SK-N-SH treated with all-trans-retinoic acid at 6 μM for 48 hours (cell line): ENCODE measurements at regions not wholly inside any gene's neighbourhood (a gene's known extent, or its start where the extent isn't known, plus 50 kb on each side); places are given as distances from the start of the nearest gene placed in this dataset.

Source experiments
- ATAC-seq: fragments of 200-7000 bp; cut with Tn5 transposase; 3 replicates; pipeline ENCODE4 v1.9.1; 2020; ENCODE audit warnings: mild to moderate bottlenecking, moderate library complexity
- ARNTL ChIP-seq: fragments of 450-650 bp; formaldehyde crosslinking; IDR thresholded peaks from 2 replicates; pipeline ENCODE4 v1.5.0; 2020; ENCODE audit warnings: low read depth, mild to moderate bottlenecking, moderate library complexity, borderline replicate concordance
- BACH2 ChIP-seq: fragments of 250-450 bp; sonication (Bioruptor Pico); IDR thresholded peaks from 2 replicates; pipeline ENCODE4 v1.9.0; 2021; ENCODE audit warnings: mild to moderate bottlenecking, borderline replicate concordance
- CSDC2 ChIP-seq: fragments of 250-450 bp; sonication (Bioruptor Pico); IDR thresholded peaks from 2 replicates; pipeline ENCODE4 v1.5.0; 2020; ENCODE audit warnings: mild to moderate bottlenecking, moderate library complexity
- GLIS3 ChIP-seq: fragments of 250-450 bp; sonication (Bioruptor Pico); IDR thresholded peaks from 2 replicates; pipeline ENCODE4 v1.5.0; 2020; ENCODE audit warnings: mild to moderate bottlenecking, moderate library complexity
- ISL1 ChIP-seq: fragments of 250-450 bp; sonication (Bioruptor Pico); IDR thresholded peaks from 2 replicates; pipeline ENCODE4 v2.1.2; 2022; ENCODE audit warnings: mild to moderate bottlenecking, moderate library complexity
- PATZ1 ChIP-seq: fragments of 250-450 bp; sonication (Bioruptor Pico); IDR thresholded peaks from 2 replicates; pipeline ENCODE4 v1.8.0; 2020; ENCODE audit warnings: mild to moderate bottlenecking, moderate library complexity, borderline replicate concordance
- RARB ChIP-seq: fragments of 250-450 bp; sonication (Bioruptor Pico); IDR thresholded peaks from 2 replicates; pipeline ENCODE4 v1.8.0; 2021; ENCODE audit warnings: mild to moderate bottlenecking, moderate library complexity
- SNAI2 ChIP-seq: fragments of 250-450 bp; sonication (Bioruptor Pico); IDR thresholded peaks from 2 replicates; pipeline ENCODE4 v1.5.0; 2020; ENCODE audit warnings: mild to moderate bottlenecking, moderate library complexity
- TCF4 ChIP-seq: fragments of 250-450 bp; sonication (Bioruptor Pico); IDR thresholded peaks from 2 replicates; pipeline ENCODE4 v1.8.0; 2021; ENCODE audit warnings: mild to moderate bottlenecking, moderate library complexity, borderline replicate concordance
- TOX ChIP-seq: fragments of 250-450 bp; sonication (Bioruptor Pico); IDR thresholded peaks from 2 replicates; pipeline ENCODE4 v1.8.0; 2021; ENCODE audit warnings: mild to moderate bottlenecking, moderate library complexity, borderline replicate concordance
- ZFP3 ChIP-seq: fragments of 250-450 bp; sonication (Bioruptor Pico); IDR thresholded peaks from 2 replicates; pipeline ENCODE4 v1.5.0; 2020; ENCODE audit warnings: mild to moderate bottlenecking, moderate library complexity
- ZFP30 ChIP-seq: fragments of 450-650 bp; formaldehyde crosslinking; IDR thresholded peaks from 2 replicates; pipeline ENCODE4 v1.5.0; 2022; ENCODE audit warnings: mild to moderate bottlenecking, moderate library complexity
- ZNF565 ChIP-seq: fragments of 450-650 bp; formaldehyde crosslinking; conservative IDR thresholded peaks from 2 replicates; pipeline ENCODE4 v1.5.0; 2020; ENCODE audit warnings: low read depth, mild to moderate bottlenecking, moderate library complexity
- ZNF70 ChIP-seq: fragments of 450-650 bp; formaldehyde crosslinking; IDR thresholded peaks from 2 replicates; pipeline ENCODE4 v1.5.0; 2020; ENCODE audit warnings: mild to moderate bottlenecking, moderate library complexity
- ZNF8 ChIP-seq: fragments of 450-650 bp; formaldehyde crosslinking; IDR thresholded peaks from 2 replicates; pipeline ENCODE4 v1.5.0; 2020; ENCODE audit warnings: mild to moderate bottlenecking, moderate library complexity
- TF ChIP-seq, protein P1 (sequence below): fragments of 250-450 bp; sonication (Bioruptor Pico); IDR thresholded peaks from 2 replicates; pipeline ENCODE4 v1.5.0; 2020; ENCODE audit warnings: mild to moderate bottlenecking, moderate library complexity
- TF ChIP-seq, protein P2 (sequence below): fragments of 250-450 bp; sonication (Bioruptor Pico); IDR thresholded peaks from 2 replicates; pipeline ENCODE4 v1.5.1; 2020; ENCODE audit warnings: low read depth, mild to moderate bottlenecking, moderate library complexity

DNA sequence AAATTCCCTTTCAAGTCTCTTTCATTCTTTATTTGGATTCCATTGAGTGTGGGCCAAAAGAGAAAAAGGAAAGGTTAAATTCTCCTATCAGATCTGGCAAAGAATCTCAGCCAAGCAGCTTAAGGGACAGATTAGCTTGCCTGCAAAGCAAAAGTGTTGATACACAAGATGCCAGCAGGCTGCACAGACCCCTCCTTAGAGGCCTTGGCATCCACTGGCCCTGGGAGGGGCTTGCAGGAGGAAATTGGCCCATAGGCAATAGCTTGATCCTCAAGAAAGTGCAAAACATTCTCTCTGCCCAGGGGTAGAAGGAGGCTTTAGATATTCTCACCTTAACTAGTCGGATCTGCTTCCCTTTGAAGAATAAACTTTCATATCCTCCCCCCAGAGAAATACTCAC, 300.4 kb upstream of the CPEB2 start:
- TF ChIP-seq ZNF565 (no peak), PATZ1 (CRISPR knock-in tag) (no peak), ZFP30 (CRISPR knock-in tag) (no peak), ZNF8 (no peak)
- TF ChIP-seq, protein P1, sequence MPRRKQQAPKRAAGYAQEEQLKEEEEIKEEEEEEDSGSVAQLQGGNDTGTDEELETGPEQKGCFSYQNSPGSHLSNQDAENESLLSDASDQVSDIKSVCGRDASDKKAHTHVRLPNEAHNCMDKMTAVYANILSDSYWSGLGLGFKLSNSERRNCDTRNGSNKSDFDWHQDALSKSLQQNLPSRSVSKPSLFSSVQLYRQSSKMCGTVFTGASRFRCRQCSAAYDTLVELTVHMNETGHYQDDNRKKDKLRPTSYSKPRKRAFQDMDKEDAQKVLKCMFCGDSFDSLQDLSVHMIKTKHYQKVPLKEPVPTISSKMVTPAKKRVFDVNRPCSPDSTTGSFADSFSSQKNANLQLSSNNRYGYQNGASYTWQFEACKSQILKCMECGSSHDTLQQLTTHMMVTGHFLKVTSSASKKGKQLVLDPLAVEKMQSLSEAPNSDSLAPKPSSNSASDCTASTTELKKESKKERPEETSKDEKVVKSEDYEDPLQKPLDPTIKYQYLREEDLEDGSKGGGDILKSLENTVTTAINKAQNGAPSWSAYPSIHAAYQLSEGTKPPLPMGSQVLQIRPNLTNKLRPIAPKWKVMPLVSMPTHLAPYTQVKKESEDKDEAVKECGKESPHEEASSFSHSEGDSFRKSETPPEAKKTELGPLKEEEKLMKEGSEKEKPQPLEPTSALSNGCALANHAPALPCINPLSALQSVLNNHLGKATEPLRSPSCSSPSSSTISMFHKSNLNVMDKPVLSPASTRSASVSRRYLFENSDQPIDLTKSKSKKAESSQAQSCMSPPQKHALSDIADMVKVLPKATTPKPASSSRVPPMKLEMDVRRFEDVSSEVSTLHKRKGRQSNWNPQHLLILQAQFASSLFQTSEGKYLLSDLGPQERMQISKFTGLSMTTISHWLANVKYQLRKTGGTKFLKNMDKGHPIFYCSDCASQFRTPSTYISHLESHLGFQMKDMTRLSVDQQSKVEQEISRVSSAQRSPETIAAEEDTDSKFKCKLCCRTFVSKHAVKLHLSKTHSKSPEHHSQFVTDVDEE (CRISPR knock-in tag): no peak
- no peak for ATAC-seq

DNA sequence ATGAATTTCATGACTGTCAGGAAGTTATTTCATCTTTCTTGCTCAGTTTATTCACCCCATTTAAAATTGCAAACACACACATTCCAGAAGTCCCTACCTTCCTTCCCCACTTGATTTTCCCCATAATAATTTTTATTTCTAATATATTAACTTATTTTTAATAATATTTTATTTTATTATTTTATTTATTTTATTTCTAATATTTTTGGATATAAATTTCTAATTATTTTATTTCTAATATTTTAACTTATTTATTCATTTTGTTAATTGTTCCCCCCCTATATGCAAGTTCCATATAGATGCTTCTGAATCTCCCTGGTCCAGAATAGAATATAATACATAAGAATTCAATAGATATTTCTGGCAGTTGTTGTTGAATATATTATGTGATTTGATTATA, 293.7 kb upstream of the CPEB2 start:
- ATAC-seq: no peak
- TF ChIP-seq ARNTL (CRISPR knock-in tag) (no peak), GLIS3 (no peak), ZNF565 (no peak), RARB (CRISPR knock-in tag) (no peak), ZNF70 (CRISPR knock-in tag) (no peak), TOX (no peak), ZNF8 (no peak)

GRCh38 chr4:14711259-14711658, 291.0 kb upstream of the CPEB2 start:
- ATAC-seq: no peak
- TF ChIP-seq TCF4 (CRISPR knock-in tag) (no peak), ZFP3 (CRISPR knock-in tag) (no peak), ZNF8 (no peak), TOX (no peak)
- TF ChIP-seq, protein P2, sequence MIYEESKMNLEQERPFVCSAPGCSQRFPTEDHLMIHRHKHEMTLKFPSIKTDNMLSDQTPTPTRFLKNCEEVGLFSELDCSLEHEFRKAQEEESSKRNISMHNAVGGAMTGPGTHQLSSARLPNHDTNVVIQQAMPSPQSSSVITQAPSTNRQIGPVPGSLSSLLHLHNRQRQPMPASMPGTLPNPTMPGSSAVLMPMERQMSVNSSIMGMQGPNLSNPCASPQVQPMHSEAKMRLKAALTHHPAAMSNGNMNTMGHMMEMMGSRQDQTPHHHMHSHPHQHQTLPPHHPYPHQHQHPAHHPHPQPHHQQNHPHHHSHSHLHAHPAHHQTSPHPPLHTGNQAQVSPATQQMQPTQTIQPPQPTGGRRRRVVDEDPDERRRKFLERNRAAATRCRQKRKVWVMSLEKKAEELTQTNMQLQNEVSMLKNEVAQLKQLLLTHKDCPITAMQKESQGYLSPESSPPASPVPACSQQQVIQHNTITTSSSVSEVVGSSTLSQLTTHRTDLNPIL: no peak
- TF ChIP-seq, all 23 proteins: peak for 0

DNA sequence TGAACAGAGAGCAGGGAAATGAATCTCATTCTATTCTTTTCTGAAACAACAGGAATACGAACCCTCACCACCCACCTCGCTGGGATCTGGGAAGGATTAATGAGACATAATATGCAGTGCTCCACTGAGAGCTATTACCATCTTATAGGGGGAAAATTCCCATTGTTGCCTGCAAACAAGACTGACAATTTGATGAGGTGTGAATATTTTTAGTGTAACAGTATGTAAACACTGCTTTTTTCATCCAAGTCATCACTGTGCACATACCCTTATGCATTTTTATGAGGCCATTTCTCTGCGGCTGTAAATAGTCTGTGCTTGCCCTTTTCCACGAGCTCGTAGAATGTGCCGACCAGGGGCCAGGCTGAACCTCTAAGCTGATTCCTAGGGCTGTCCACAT, 285.6 kb upstream of the CPEB2 start:
- no peak for TF ChIP-seq TCF4 (CRISPR knock-in tag)
- no peak for TF ChIP-seq PATZ1 (CRISPR knock-in tag)
- no peak for TF ChIP-seq RARB (CRISPR knock-in tag)
- TF ChIP-seq ZFP30 (CRISPR knock-in tag): no peak
- TF ChIP-seq ARNTL (CRISPR knock-in tag): no peak
- TF ChIP-seq ISL1: no peak
- no peak for TF ChIP-seq ZNF8
- no peak for ATAC-seq

GRCh38 chr4:14719053-14719452, 283.2 kb upstream of the CPEB2 start:
- no peak for TF ChIP-seq TOX
- TF ChIP-seq ZNF70 (CRISPR knock-in tag): no peak
- TF ChIP-seq CSDC2 (CRISPR knock-in tag): no peak
- no peak for TF ChIP-seq RARB (CRISPR knock-in tag)
- no peak for TF ChIP-seq SNAI2 (CRISPR knock-in tag)
- no peak for TF ChIP-seq BACH2 (CRISPR knock-in tag)
- TF ChIP-seq, protein P1 (CRISPR knock-in tag): no peak
- TF ChIP-seq, all 23 proteins: peak for 0
- ATAC-seq: no peak
